ENCODE measurements at regions not wholly inside any gene's neighbourhood (a gene's known extent, or its start where the extent isn't known, plus 50 kb on each side); places are given as distances from the start of the nearest gene placed in this dataset.
A peak's percentile ranks its signal among the peaks of the same experiment; 100 is the strongest.
"Not testable (repeated sequence)": the region's sequence is repeated elsewhere in the genome, so short reads cannot be mapped to it uniquely, and the experiment has no call there.

DNA sequence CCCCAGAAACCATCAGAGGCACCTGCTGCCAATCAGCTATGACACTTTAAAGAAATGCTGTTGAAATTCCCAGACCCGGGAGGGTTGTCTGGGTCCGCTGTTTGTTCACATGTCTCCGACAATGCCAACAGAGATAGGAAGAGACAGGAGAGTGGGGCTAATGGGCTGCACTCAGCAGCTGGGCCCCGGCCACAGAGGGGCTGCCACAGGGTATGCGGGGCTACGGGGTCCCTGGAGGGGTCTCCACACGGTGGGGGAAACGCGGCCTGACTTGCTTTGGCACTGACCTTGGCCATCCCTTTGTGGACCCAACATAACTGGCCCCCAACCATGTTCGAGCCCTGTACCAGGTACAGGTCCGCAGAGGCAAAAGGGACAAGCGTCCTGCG is 121.0 kb upstream of the PPP1R26 start:
- no peak overlapping the region for H3K4me3 ChIP-seq (ENCODE audit: insufficient read depth, low read depth, low read length)
- no peaks in the 10 kb centered on the region for H3K36me3 ChIP-seq (replicated peaks; ENCODE audit: control insufficient read depth, insufficient read depth, low read length)
- no peaks in the 10 kb centered on the region for H3K27me3 ChIP-seq (ENCODE audit: control insufficient read depth, insufficient read depth, low read length)
- no peak for DNase-seq

DNA sequence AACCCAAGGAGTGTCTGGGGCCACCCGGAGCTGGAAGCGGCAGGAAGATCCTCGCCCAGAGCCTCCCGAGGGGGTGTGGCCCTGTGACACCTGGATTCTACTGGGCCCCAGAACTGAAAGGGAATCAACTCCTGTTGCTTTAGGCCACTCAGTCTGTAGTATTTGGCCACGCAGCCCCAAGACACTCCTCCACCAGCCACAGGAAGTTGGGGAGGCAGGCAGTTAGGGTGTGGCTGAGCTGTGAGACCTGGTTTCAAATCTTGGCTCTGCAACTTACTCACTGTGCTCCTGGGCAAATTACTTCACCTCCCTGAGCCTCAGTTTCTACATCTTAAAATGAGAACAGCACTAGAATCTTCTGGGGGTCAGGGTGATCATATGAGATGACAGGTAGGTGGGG is 119.8 kb upstream of the PPP1R26 start:
- no peak for DNase-seq
- no peaks in the 10 kb centered on the region for H3K27me3 ChIP-seq (ENCODE audit: control insufficient read depth, insufficient read depth, low read length)

DNA sequence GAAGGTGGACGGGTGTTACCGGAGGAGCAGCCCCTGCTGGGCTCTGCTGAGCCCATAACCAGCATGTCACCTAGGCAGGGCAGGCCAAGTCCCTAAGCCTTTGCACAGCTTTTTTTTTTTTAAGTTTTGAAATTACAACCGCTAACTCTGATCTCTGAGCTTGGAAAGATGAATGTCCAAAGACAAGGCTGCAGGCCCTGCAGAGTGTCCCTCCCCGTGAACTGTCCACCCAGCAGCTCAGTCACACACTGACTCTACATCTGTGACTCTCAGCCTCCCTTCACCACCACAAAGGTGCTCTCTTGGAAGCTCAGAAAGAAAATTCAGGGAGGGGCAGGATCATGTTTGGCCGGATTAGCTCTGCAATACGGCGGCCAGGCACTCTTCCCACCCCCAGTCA is 119.0 kb upstream of the PPP1R26 start:
- H3K4me3 ChIP-seq (ENCODE audit: insufficient read depth, low read depth, low read length), result no peak overlapping the region
- no peaks in the 10 kb centered on the region for H3K36me3 ChIP-seq (replicated peaks; ENCODE audit: control insufficient read depth, insufficient read depth, low read length)
- DNase-seq, result no peak
- no peaks in the 10 kb centered on the region for H3K27me3 ChIP-seq (ENCODE audit: control insufficient read depth, insufficient read depth, low read length)

More for the DNA sequence above, 119.8 kb upstream of the PPP1R26 start:
- Histone ChIP-seq H3K4me3 (ENCODE audit: insufficient read depth, low read depth, low read length) (no peak overlapping the region), H3K36me3 (replicated peaks; ENCODE audit: control insufficient read depth, insufficient read depth, low read length) (no peaks in the 10 kb centered on the region)

DNA sequence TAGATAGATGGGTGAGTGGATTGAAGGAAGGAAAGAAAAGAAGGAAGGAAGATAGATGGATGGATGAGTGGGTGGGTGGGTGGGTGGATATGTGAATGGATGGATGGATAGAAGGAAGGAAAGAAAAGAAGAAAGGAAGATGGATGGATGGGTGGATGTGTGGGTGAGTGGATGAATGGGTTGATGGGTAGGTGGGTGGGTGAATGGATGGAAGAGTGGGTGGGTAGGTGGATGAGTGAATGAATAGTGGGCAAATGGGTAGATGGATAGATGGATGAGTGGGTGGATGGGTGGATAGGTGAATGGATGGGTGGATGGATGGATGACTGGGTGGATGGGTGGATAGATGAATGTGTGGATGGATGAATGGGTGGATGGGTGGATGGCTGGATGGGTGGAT is 117.9 kb upstream of the PPP1R26 start:
- H3K4me3 ChIP-seq (ENCODE audit: insufficient read depth, low read depth, low read length); H3K36me3 ChIP-seq (replicated peaks; ENCODE audit: control insufficient read depth, insufficient read depth, low read length); H3K27me3 ChIP-seq (ENCODE audit: control insufficient read depth, insufficient read depth, low read length); DNase-seq: not testable (repeated sequence)

DNA sequence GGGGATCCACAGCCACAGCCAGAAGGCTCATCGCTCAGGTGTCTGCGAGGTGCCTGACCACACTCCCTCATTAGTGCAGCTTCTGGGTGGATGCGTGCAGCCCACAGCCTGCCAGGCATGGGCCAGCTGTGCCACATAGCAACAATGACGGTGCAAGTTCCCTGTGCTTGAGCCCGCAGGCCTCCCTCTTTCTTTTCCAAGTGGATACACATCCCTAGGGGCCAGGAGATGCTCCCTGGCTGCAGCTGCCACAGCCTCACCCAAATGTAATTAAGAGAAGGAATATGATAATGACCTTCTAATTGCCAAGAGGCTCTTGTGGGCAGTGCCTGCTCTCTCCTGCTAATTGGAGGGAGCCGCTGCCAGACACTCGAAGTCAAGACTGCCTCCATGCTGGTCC is 116.0 kb upstream of the PPP1R26 start:
- no peak for DNase-seq
- no peaks in the 10 kb centered on the region for H3K36me3 ChIP-seq (replicated peaks; ENCODE audit: control insufficient read depth, insufficient read depth, low read length)
- no peak overlapping the region for H3K4me3 ChIP-seq (ENCODE audit: insufficient read depth, low read depth, low read length)
- H3K27me3 ChIP-seq (ENCODE audit: control insufficient read depth, insufficient read depth, low read length), result no peaks in the 10 kb centered on the region

DNA sequence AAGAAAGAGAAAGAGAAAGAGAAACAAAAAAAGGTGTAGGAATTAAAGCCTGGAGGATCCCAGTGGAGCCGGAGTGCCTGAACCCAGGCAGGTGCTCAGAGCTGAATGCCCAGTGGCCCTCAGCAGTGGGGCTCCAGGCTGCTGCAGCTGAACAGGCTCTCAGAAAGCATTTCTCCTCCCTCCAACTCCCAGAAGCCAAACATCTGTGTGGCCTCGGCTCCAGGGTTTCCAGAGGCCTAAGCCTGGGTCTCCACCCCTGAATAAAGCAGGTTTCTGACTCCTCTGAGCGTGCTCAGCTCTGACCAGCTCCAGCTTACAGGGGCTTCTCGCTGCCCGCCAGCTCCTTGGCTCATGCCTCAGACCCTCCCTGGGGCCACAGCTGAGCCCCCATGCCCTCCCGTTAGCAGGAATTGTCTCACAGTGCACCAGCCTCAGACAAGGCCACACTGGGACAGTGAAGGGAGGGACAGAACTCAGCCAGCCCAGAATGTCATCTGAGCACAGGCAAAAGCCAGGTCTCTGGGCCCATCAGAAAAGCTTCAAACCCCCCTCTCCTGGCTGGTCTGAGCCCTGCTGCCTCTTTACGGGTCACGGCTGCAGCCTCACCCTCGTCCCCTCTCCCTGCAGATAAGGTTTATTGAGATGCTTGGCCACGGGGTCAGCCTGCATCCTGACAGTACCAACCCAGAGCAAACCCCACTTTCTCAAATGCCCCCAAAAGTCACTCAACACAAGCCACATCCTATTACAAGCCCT is 114.4 kb upstream of the PPP1R26 start:
- no peak overlapping the region for H3K4me3 ChIP-seq (ENCODE audit: insufficient read depth, low read depth, low read length)
- H3K27me3 ChIP-seq (ENCODE audit: control insufficient read depth, insufficient read depth, low read length), result no peaks in the 10 kb centered on the region
- DNase-seq, result no peak
- no peaks in the 10 kb centered on the region for H3K36me3 ChIP-seq (replicated peaks; ENCODE audit: control insufficient read depth, insufficient read depth, low read length)

DNA sequence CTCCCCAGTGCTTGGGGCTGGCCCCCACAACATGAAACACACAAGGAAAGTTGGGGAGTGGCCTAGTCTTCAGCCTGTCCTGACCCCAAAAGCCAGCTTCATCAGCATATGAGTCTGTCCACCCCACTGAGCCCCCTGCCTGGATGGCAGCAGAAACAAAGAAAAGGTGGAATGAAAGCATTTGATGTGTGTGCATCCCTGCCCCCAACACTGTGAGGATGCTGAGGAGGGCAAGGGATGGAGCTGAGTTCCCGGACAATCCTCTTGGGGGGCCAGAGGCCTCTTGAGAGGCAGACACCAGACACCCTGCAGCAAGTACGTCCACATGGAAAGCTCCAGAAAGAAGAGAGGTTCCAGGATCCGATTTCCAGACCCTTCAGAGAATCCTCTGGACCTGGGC is 113.5 kb upstream of the PPP1R26 start:
- H3K4me3 ChIP-seq (ENCODE audit: insufficient read depth, low read depth, low read length), result no peak overlapping the region
- no peaks in the 10 kb centered on the region for H3K27me3 ChIP-seq (ENCODE audit: control insufficient read depth, insufficient read depth, low read length)
- H3K36me3 ChIP-seq (replicated peaks; ENCODE audit: control insufficient read depth, insufficient read depth, low read length), result no peaks in the 10 kb centered on the region
- peak; percentile 77 for DNase-seq

DNA sequence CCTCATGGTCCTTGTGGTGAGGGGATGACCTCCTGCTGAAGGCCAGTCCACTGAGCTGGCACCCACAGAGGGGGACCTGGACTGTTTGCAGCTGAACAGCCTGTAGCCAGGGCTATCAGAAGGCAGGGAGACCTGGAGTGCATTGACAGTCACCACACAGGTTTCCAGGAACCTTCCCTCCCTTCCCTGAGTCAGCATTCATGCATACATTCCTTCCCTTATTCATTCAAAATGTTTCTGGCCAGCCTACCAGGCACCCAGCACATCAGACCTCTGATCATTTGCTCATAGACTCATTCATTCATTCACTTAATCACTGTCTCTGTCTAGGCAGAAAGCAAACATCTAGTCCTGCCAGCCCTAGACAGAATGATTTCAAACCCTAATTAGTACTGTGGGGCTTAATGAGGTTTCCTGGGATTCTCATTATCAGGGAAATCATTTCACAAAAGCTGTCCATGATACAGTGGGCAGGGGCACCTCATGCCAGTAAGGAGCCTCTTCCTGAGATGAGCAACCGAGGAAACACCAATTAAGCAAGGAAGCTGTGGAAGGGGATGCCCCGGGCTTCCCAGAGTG is 110.1 kb upstream of the PPP1R26 start:
- Histone ChIP-seq H3K36me3 (replicated peaks; ENCODE audit: control insufficient read depth, insufficient read depth, low read length) (no peaks in the 10 kb centered on the region), H3K27me3 (ENCODE audit: control insufficient read depth, insufficient read depth, low read length) (no peaks in the 10 kb centered on the region), H3K4me3 (ENCODE audit: insufficient read depth, low read depth, low read length) (no peak overlapping the region)
- DNase-seq, result no peak

DNA sequence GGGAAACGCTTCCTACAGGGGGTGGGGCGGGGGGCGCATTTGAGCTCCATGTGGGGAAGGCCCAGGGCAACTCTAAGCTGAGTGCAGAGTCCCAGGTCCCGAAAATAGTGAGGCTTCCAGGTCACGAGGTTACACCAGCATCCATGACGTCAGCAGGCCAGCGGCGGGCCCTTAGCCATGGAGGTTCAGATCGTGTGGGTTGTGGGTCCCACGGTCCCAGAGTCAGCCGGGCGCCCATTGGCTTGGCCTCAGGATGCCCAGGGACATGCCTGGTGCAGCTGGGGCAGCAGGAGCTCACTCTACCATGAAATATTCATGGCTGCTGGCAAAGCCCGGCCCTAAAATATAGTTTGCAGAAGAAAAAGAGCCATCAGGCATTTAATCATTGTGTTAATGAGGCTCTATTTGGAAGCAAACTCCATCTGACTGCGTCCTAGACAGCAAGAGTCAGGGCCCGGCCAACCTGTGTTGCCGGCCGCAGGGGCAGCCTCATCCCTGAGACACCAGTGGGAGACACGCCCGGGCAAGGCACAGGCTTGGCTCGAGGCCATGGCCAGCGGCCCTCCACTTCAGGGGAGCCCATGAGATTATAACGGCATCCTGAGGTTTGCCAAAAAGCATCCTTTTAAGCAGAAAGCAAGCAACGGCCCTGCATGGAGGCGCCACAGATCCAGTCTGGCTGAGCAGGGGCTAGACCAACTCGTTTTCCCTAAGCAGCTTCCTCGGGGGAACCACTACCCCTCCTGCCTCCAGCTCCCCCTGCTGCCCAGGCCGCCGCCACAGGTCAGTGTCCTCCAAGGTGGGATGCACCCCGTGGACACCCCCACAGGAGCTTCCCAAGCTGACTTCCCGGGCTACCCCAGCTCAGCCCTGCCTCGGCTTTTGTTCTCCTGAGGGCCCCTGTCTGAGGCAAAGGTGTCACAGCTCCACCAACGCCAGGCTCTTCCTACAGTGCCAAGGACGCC is 108.9 kb upstream of the PPP1R26 start:
- H3K36me3 ChIP-seq (replicated peaks; ENCODE audit: control insufficient read depth, insufficient read depth, low read length), result no peaks in the 10 kb centered on the region
- no peak for DNase-seq
- H3K27me3 ChIP-seq (ENCODE audit: control insufficient read depth, insufficient read depth, low read length), result no peaks in the 10 kb centered on the region
- H3K4me3 ChIP-seq (ENCODE audit: insufficient read depth, low read depth, low read length), result no peak overlapping the region

DNA sequence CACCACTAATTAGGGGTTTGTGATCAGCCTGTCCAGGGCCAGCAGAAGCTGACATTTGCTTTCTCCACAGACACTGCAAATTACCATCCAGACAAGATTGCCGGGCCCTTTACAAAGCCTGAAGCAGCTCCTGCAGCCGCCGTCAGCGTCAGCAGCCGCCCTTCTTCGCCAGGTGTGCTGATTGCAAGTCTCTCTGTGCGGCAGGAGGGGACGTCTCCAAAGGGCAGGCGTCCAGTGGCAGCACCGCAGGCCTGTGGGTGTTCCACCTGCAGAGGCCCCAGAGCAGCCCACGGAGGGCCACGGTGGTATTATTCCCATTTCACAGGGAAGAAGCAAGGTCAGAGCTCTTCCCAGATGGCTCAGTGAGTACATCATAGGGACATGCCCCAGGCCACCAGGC is 108.0 kb upstream of the PPP1R26 start:
- Histone ChIP-seq H3K4me3 (ENCODE audit: insufficient read depth, low read depth, low read length) (no peak overlapping the region), H3K27me3 (ENCODE audit: control insufficient read depth, insufficient read depth, low read length) (no peaks in the 10 kb centered on the region), H3K36me3 (replicated peaks; ENCODE audit: control insufficient read depth, insufficient read depth, low read length) (no peaks in the 10 kb centered on the region)
- DNase-seq, result no peak

DNA sequence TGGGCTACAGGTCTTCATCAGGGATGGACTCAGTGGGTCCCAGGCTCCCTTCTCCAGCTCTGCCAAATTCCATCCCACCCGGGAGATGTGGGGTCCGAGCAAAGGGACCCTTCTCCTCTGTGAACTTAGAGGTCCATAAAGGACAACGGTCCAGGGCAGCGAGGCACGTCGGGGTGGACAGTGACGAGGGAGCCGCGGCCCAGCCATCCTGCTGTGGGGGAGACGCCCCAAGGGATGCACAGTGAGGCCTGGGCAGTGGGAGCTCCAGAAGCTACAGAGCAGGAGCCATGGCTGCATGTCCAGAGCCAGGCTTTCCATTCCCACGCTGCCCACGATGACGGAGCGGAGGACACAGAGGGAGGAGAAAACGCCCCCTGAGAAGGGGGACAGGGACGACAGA is 107.5 kb upstream of the PPP1R26 start:
- Histone ChIP-seq H3K36me3 (replicated peaks; ENCODE audit: control insufficient read depth, insufficient read depth, low read length) (no peaks in the 10 kb centered on the region), H3K4me3 (ENCODE audit: insufficient read depth, low read depth, low read length) (no peak overlapping the region), H3K27me3 (ENCODE audit: control insufficient read depth, insufficient read depth, low read length) (no peaks in the 10 kb centered on the region)
- no peak for DNase-seq

DNA sequence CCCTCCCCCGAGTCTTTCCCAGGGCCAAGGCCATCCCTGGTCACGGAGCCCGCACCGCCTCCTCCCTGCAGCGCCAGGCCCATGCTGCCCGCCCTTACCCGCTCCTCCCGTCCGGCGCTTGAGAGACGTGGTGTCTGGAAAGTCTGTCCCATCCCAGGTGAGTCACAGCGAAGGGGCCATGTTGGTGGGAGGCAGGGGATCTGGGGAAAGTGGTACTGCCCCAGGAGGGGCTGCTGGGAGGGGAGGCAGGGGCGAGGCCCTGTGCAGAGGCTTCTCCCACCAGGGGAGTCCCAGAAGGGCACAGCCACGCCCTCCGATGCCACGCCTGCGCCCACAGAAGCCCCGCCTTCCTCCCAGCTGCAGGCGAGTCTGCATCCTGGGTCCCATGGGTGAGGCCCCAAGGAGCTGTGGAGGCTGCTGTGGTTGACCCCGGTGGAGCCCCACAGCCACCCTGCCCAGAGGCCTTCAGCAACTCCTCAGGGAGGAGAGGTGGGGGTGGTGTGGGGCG is 107.0 kb upstream of the PPP1R26 start:
- no peak overlapping the region for H3K4me3 ChIP-seq (ENCODE audit: insufficient read depth, low read depth, low read length)
- DNase-seq, result no peak
- H3K27me3 ChIP-seq (ENCODE audit: control insufficient read depth, insufficient read depth, low read length), result no peaks in the 10 kb centered on the region
- no peaks in the 10 kb centered on the region for H3K36me3 ChIP-seq (replicated peaks; ENCODE audit: control insufficient read depth, insufficient read depth, low read length)

DNA sequence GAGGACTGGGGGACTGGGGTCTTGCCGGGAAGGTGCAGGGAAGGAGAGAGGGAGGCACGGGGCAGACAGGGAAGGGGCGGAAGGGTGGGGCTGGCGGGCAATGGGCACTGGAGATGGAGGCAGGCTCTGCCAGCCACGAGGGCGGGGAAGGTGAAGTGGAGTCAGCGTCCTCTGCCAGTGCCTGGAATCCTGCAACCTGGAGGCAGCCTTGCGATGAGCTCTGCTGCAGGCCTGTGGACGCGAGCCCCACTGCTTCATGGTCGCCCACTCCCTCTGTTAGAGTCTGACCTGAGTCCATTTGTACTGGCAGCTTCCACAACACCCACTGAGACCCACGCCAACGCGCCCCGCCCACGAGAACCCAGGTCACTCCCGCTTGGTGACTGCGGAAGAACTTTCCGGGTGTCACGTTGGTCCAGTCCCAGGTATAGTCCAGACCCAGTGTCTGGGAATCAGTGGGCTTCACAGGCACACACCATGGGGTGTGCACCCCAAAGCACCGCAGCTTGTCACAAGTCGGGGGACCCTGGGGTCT is 106.4 kb upstream of the PPP1R26 start:
- Histone ChIP-seq H3K36me3 (replicated peaks; ENCODE audit: control insufficient read depth, insufficient read depth, low read length) (no peaks in the 10 kb centered on the region), H3K4me3 (ENCODE audit: insufficient read depth, low read depth, low read length) (no peak overlapping the region), H3K27me3 (ENCODE audit: control insufficient read depth, insufficient read depth, low read length) (no peaks in the 10 kb centered on the region)
- DNase-seq, result no peak

DNA sequence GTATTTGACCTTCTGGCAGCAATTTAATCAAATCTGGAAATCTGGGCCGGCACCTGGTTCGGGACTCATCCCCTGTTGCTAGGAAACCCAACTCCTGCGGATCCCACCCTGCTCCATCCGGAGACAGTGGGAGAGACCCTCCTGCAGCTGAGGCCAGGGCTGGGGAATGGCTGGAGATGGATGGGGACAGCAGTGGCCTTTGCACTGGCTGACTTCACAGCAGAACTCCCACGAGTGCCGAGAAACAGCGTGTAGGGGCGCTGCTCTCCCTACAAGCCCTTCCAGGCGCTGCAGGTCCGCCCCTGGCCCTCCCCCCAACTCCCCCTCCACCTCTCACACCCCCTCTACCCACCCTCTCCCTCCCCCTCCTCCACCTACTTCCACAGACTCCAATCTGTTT is 105.8 kb upstream of the PPP1R26 start:
- Histone ChIP-seq H3K27me3 (ENCODE audit: control insufficient read depth, insufficient read depth, low read length) (no peaks in the 10 kb centered on the region), H3K4me3 (ENCODE audit: insufficient read depth, low read depth, low read length) (no peak overlapping the region), H3K36me3 (replicated peaks; ENCODE audit: control insufficient read depth, insufficient read depth, low read length) (no peaks in the 10 kb centered on the region)
- DNase-seq, result no peak

Measured in H7 (cell line).